HL-60 (cell line): ENCODE measurements at regions not wholly inside any gene's neighbourhood (a gene's known extent, or its start where the extent isn't known, plus 50 kb on each side); places are given as distances from the start of the nearest gene placed in this dataset.

Experiments used
- DNase-seq, 2 experiments: peaks; one replicate each; pipeline ENCODE4 v3.0.0-alpha.2; 2010 to 2020; ENCODE audit warnings: low read depth in 1 of 2, low spot score in 1 of 2
- H3K27ac ChIP-seq: fragments of 250-450 bp; sonication (Bioruptor Pico); replicated peaks from 2 replicates; pipeline ENCODE4 v1.5.1; 2020; ENCODE audit warnings: mild to moderate bottlenecking, moderate library complexity
- H3K27me3 ChIP-seq: fragments of 250-450 bp; sonication (Bioruptor Pico); 2 replicates; pipeline ENCODE4 v1.5.1; 2021; ENCODE audit warnings: mild to moderate bottlenecking, moderate library complexity; ENCODE audit not compliant: insufficient read depth, poor library complexity, severe bottlenecking
- H3K4me3 ChIP-seq: replicated peaks from 2 replicates; pipeline ENCODE4 v1.5.1; 2011; ENCODE audit warnings: mild to moderate bottlenecking, control low read depth, low read length; ENCODE audit not compliant: insufficient read depth
- CTCF ChIP-seq: IDR thresholded peaks from one replicate; pipeline ENCODE4 v1.5.1; 2011; ENCODE audit warnings: low read length, control low read depth, inconsistent platforms; ENCODE audit not compliant: insufficient read depth
- GABPA ChIP-seq: IDR thresholded peaks from 2 replicates; pipeline ENCODE4 v1.6.1; 2012; ENCODE audit warnings: low read depth
- POLR2AphosphoS5 ChIP-seq: IDR thresholded peaks from 2 replicates; pipeline ENCODE4 v1.6.1; 2012; ENCODE audit warnings: low read depth
- SPI1 ChIP-seq: IDR thresholded peaks from 2 replicates; pipeline ENCODE4 v1.6.1; 2012; ENCODE audit warnings: low read depth, mild to moderate bottlenecking, borderline replicate concordance
- TF ChIP-seq, protein P1 (sequence below): IDR thresholded peaks from 2 replicates; pipeline ENCODE4 v1.6.1; 2012; ENCODE audit warnings: low read depth; ENCODE audit not compliant: insufficient replicate concordance

GRCh38 chr5:124514956-124515355 lies 231.5 kb downstream of the ZNF608 start:
- Histone ChIP-seq H3K4me3 (no peak overlapping the region), H3K27ac (no peak overlapping the region), H3K27me3 (no peaks in the 10 kb centered on the region)
- no peak for DNase-seq
- TF ChIP-seq, protein P1, sequence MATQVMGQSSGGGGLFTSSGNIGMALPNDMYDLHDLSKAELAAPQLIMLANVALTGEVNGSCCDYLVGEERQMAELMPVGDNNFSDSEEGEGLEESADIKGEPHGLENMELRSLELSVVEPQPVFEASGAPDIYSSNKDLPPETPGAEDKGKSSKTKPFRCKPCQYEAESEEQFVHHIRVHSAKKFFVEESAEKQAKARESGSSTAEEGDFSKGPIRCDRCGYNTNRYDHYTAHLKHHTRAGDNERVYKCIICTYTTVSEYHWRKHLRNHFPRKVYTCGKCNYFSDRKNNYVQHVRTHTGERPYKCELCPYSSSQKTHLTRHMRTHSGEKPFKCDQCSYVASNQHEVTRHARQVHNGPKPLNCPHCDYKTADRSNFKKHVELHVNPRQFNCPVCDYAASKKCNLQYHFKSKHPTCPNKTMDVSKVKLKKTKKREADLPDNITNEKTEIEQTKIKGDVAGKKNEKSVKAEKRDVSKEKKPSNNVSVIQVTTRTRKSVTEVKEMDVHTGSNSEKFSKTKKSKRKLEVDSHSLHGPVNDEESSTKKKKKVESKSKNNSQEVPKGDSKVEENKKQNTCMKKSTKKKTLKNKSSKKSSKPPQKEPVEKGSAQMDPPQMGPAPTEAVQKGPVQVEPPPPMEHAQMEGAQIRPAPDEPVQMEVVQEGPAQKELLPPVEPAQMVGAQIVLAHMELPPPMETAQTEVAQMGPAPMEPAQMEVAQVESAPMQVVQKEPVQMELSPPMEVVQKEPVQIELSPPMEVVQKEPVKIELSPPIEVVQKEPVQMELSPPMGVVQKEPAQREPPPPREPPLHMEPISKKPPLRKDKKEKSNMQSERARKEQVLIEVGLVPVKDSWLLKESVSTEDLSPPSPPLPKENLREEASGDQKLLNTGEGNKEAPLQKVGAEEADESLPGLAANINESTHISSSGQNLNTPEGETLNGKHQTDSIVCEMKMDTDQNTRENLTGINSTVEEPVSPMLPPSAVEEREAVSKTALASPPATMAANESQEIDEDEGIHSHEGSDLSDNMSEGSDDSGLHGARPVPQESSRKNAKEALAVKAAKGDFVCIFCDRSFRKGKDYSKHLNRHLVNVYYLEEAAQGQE = no peak
- TF ChIP-seq SPI1 (no peak), CTCF (no peak), POLR2AphosphoS5 (no peak), GABPA (no peak)

GRCh38 chr5:124512952-124513632 lies 233.3 kb downstream of the ZNF608 start:
- no peak overlapping the region for H3K4me3 ChIP-seq
- H3K27ac ChIP-seq = no peak overlapping the region
- H3K27me3 ChIP-seq = no peaks in the 10 kb centered on the region
- DNase-seq = no peak
- TF ChIP-seq POLR2AphosphoS5 (no peak), GABPA (no peak), CTCF (no peak), SPI1 (no peak)
- TF ChIP-seq, protein P1 = no peak

- no peaks in the 10 kb centered on the region for H3K27me3 ChIP-seq
- H3K4me3 ChIP-seq = no peak overlapping the region
- no peak for TF ChIP-seq GABPA
- no peak for TF ChIP-seq SPI1
- TF ChIP-seq, protein P1 = no peak
- TF ChIP-seq CTCF = no peak
- TF ChIP-seq POLR2AphosphoS5 = no peak
- DNase-seq = no peak
- H3K27ac ChIP-seq = no peak overlapping the region
These were observed 234.2 kb downstream of the ZNF608 start for GRCh38 chr5:124512236-124512635.
